Right cardiac atrium (tissue), 5 donors: ENCODE measurements at regions not wholly inside any gene's neighbourhood (a gene's known extent, or its start where the extent isn't known, plus 50 kb on each side); places are given as distances from the start of the nearest gene placed in this dataset.
A peak's percentile ranks its signal among the peaks of the same experiment; 100 is the strongest.

Experiments
- ATAC-seq, 2 donors: fragments of 200-7000 bp; cut with Tn5 transposase; one replicate each; pipeline versions ENCODE4 v1.8.0 to v1.9.1; 2020; ENCODE audit warnings: moderate library complexity in 2 of 2, mild to moderate bottlenecking in 1 of 2
- DNase-seq, 3 donors: peaks; one replicate each; pipeline ENCODE4 v3.0.0-alpha.2; 2020
- H3K27ac ChIP-seq: one replicate; pipeline ENCODE4 v1.5.1; 2013; ENCODE audit warnings: mild to moderate bottlenecking, low read length, control low read depth, moderate library complexity
- H3K27me3 ChIP-seq: one replicate; pipeline ENCODE4 v1.6.1; 2013; ENCODE audit not compliant: control insufficient read depth, insufficient read depth
- H3K4me1 ChIP-seq: one replicate; pipeline ENCODE4 v1.6.1; 2013; ENCODE audit warnings: low read length; ENCODE audit not compliant: control insufficient read depth, insufficient read depth
- H3K4me3 ChIP-seq: one replicate; pipeline ENCODE4 v1.5.1; 2013; ENCODE audit warnings: low read length, control low read depth
- H3K9me3 ChIP-seq: one replicate; pipeline ENCODE4 v1.6.1; 2013; ENCODE audit warnings: low read length; ENCODE audit not compliant: control insufficient read depth
- WGBS: extraction: QIAGEN DNeasy Blood & Tissue Kit; methylation state at CpG from one replicate; pipeline ENCODE4 v1.1.7; 2013; 5-methylcytosine and 5-hydroxymethylcytosine counted together
- intact Hi-C, 4 donors: fragments of 100-400 bp; cut with DNase I; formaldehyde crosslinking; loops; one replicate each; pipeline versions ENCODE4 v1.11.0 to v1.14.0; 2022 to 2023
- donor health status: healthy with polysubstance abuse.
- donor health status: DM: no; HTN: yes; CAD: no.
- donor health status: DM: no; HTN: no; CAD: no.
- donor health status: DM: no; HTN: yes; CAD: no; lungs with severe emphysema.
- donor health status: DM: yes; HTN: yes; CAD: no.

DNA sequence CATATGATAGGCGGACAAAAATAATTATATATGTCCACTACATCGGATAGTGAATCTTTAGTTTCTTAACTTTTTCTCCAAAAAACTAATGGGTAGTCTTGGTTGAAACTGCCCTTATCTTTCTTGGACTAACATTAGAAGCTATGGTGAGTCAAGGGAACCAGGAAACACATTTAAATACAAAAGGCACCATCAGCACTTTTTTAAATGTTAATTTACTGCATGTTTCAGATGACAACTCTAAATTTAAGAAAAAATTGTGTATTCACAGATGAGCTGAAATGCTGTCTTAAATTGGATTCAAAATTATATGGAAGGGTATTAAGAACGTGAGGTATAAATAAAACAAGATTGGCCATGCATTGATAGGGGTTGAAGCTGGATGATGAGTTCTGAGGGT, 75.6 kb upstream of the CERS6 start:
- no peak overlapping the region for H3K27ac ChIP-seq
- DNase-seq (no peak), ATAC-seq (no peak)
- H3K4me3 ChIP-seq, result no peak overlapping the region
- H3K27me3 ChIP-seq, result no peaks in the 10 kb centered on the region
- no peaks in the 10 kb centered on the region for H3K9me3 ChIP-seq
- intact Hi-C loops, result no loop called here
- 95% methylated on average over 3 of the region's 3 CpGs for WGBS
- H3K4me1 ChIP-seq, result no peaks in the 10 kb centered on the region

DNA sequence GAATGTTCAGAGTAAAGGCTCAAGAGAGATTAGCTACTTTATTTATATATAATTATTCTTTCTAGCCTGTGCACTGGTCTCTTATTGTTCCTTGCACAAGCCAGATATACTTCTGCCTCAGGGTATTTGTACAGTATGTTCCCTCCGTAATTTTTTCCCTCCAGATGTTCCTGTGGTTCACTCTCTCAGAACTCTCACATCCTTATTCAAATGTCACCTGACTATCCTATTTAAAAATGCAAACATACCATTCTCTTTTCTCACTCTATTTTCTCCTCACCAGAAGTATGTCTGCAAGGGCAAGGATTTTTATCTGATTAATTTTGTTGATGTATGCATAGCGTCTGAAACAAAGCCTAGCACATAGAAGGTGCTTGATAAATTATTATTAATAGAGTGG, 64.0 kb upstream of the CERS6 start:
- no peak for ATAC-seq
- no peaks in the 10 kb centered on the region for H3K27me3 ChIP-seq
- H3K4me1 ChIP-seq, result no peaks in the 10 kb centered on the region
- H3K4me3 ChIP-seq, result no peak overlapping the region
- DNase-seq, result no peak
- WGBS, result 65% methylated on average over 2 of the region's 2 CpGs
- H3K9me3 ChIP-seq, result no peaks in the 10 kb centered on the region
- intact Hi-C loops, result no loop called here
- no peak overlapping the region for H3K27ac ChIP-seq

DNA sequence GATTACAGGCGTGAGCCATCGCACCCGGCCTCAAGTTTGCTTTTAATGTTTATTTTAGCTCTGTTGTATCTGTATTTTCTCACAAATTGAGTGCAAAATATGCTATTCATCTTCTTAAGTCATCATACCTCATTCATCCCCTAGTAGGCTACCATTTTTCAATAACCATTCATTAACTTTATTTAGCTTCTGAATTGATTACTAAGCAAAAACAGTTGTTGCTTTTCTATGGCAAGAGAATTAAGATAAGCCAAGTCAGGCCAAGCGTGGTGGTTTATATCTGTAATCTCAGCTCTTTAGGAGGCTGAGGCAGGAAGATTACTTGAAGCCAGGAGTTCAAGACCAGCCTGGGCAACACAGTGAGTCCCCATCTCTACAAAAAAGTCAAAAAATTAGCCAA, 63.3 kb upstream of the CERS6 start:
- H3K9me3 ChIP-seq, result no peaks in the 10 kb centered on the region
- intact Hi-C loops, result no loop called here
- no peak overlapping the region for H3K4me3 ChIP-seq
- ATAC-seq (no peak), DNase-seq (no peak)
- H3K4me1 ChIP-seq, result no peaks in the 10 kb centered on the region
- H3K27ac ChIP-seq, result no peak overlapping the region
- WGBS, result 88% methylated on average over 4 of the region's 4 CpGs
- no peaks in the 10 kb centered on the region for H3K27me3 ChIP-seq

DNA sequence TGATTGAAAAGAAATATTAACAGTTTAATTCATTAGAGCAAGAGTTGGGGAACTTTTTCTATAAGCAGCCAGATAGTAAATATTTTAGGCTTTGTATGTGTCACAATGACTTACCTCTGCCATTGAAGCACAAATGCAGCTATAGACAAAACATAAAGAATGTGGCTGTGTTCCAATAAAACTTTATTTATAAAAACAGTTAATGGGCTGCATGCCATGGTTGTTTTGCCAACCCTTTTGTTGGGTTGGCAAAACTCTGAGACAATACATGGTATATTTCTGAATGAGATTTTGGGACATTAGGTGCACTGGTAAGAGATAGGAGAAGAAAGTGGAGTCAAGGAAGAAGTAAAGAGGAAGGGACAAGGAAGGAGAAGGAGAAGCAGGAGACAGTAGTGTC, 61.8 kb upstream of the CERS6 start:
- DNase-seq (no peak), ATAC-seq (no peak)
- H3K9me3 ChIP-seq, result no peaks in the 10 kb centered on the region
- H3K27me3 ChIP-seq, result no peaks in the 10 kb centered on the region
- no peak overlapping the region for H3K27ac ChIP-seq
- intact Hi-C loops, result no loop called here
- H3K4me3 ChIP-seq, result no peak overlapping the region
- H3K4me1 ChIP-seq, result no peaks in the 10 kb centered on the region

DNA sequence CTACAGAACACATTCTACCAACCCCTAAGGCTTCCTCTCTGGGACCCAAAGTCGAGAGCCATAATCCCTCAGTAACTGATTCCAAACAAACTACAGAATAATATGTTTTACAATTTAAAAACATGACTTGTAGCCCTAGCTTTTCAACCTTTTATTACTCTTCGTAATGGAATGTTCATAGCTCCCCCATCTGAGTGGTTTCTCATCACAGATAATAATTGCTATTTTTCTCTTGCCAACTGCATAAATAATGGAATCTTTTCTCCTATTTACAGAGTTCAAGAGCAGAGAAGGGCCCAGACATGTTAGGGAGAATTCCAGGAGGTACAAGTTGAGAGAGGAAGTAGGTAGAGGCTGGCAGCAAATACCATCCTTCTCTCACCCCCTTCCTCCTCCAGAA, 59.9 kb upstream of the CERS6 start:
- intact Hi-C loops, result no loop called here
- no peak for ATAC-seq

DNA sequence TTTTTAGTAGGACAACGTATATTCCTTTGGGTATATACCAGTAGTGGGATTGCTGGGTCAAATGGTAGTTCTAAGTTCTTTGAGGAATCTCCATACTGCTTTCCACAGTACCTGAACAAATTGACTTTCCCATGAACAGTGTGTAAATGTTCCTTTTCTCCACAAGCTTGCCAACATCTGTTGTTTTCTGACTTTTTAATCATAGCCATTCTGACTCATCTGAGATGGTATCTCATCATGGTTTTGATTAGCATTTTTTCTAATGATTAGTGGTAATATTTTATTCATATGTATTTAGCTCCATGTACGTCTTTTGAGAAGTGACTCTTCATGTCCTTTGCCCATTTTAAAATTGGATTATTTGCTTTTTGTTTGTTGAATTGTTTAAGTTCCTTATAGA, 58.4 kb upstream of the CERS6 start:
- DNase-seq, result no peak
- Histone ChIP-seq H3K4me1 (peaks cover 2% of the 10 kb centered on the region), H3K4me3 (no peak overlapping the region), H3K27ac (no peak overlapping the region), H3K9me3 (no peaks in the 10 kb centered on the region), H3K27me3 (no peaks in the 10 kb centered on the region)
- 93% methylated on average over 2 of the region's 2 CpGs for WGBS
- intact Hi-C loops, result no loop called here
- ATAC-seq, result no peak

More for the DNA sequence above, 59.9 kb upstream of the CERS6 start:
- Histone ChIP-seq H3K9me3 (no peaks in the 10 kb centered on the region), H3K4me3 (no peak overlapping the region), H3K27me3 (no peaks in the 10 kb centered on the region), H3K4me1 (peaks cover under 1% of the 10 kb centered on the region), H3K27ac (no peak overlapping the region)
- DNase-seq, result no peak
- WGBS, result 50% methylated on average over 2 of the region's 2 CpGs

DNA sequence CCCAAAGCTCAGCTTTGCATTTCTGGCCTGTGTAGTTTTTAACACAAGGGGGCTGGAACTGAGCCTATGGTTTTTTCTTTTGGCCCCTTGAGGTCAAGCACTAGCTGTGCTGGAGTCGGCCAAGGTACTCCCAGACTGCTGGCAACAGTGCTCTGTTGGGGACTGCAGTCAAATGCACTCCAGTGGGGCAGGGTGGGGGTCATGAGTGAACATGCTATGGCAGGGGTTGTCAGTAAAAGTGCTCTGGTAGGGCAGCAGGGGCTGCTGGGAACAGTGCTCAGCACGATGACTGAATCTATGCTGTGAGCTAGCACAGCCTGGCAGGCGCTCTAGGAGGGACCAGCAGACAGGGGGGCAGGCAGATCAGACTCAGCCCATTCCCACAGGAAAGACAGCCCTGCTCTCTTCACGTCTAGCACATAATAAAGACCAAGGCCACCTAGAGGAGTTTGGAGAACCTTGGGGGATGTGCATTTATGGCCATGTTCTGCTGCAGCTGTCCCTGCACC, 55.0 kb upstream of the CERS6 start:
- DNase-seq (peak; percentile 11 to 57 (median 30)), ATAC-seq (peak; percentile 28 to 87)
- Histone ChIP-seq H3K27me3 (no peaks in the 10 kb centered on the region), H3K9me3 (no peaks in the 10 kb centered on the region), H3K27ac (no peak overlapping the region), H3K4me3 (no peak overlapping the region), H3K4me1 (peaks cover 2% of the 10 kb centered on the region)
- 55% methylated on average over 4 of the region's 4 CpGs for WGBS
- intact Hi-C loops, result no loop called here

DNA sequence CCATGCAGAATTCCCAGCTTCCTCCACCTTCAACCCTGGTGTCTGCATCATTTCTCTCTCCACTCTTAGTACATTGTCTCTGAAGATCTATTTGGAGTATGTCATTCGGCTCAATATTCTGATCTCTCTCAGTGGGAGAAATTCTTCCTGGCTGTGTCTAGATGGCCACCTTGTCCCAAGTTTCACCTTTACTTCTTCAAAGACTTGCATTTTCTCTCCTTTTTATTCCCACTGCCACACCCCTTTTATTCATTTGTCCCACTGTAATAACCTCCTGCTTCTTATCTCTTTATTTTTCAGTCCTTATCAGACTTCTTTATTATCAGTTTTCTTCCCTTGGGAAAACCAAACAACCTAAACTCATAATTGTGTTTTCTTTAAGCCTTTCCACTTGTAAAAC, 54.3 kb upstream of the CERS6 start:
- intact Hi-C loops, result no loop called here
- Histone ChIP-seq H3K4me1 (peaks cover 2% of the 10 kb centered on the region), H3K4me3 (no peak overlapping the region), H3K9me3 (no peaks in the 10 kb centered on the region), H3K27me3 (no peaks in the 10 kb centered on the region), H3K27ac (no peak overlapping the region)
- 59% methylated on average over 1 of the region's 1 CpG for WGBS
- no peak for ATAC-seq
- no peak for DNase-seq

DNA sequence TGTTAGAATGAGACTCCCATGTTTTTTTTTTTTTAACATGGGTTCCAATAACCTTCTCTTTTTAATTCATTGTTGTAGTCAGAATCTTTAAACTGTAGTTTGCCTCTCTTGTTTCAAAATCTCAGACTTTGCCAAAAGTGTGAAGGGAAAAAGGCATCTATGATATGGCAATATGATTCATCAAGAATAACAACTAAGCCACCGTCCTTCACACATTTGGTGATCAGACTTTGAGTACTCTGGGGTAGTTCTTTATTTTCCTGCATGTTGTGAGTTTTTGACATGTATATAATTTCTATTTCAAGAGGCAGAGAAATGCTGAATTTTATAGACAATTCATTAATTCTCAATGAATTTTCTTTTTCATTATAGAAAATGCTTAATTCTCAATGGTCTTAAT, 53.5 kb upstream of the CERS6 start:
- intact Hi-C loops, result no loop called here
- Histone ChIP-seq H3K4me1 (peaks cover 2% of the 10 kb centered on the region), H3K27ac (no peak overlapping the region), H3K4me3 (no peak overlapping the region), H3K9me3 (no peaks in the 10 kb centered on the region), H3K27me3 (no peaks in the 10 kb centered on the region)
- no peak for ATAC-seq
- DNase-seq, result no peak
- WGBS, result 76% methylated on average over 1 of the region's 1 CpG

DNA sequence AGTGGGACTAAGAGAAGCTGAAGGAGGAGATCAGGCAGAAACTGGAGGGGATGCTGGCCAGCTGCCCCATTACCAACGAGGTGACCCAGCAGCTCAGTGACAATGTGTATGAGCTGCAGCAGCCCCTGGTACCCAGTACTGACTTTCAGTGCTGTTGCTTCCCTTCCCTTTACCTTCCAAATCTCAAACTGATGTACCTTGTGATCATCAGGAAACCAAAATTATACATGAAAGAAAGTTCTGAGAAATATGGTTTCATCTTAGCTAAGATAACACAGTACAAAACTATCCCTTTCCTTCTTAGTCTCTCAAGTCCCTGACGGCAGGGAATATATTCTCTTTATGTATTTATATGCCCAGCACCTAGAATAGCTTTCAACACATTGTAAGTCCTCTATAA, 52.3 kb upstream of the CERS6 start:
- Histone ChIP-seq H3K9me3 (no peaks in the 10 kb centered on the region), H3K27me3 (no peaks in the 10 kb centered on the region), H3K4me1 (peaks cover 2% of the 10 kb centered on the region), H3K27ac (no peak overlapping the region), H3K4me3 (no peak overlapping the region)
- no peak for DNase-seq
- 77% methylated on average over 2 of the region's 2 CpGs for WGBS
- ATAC-seq, result no peak
- intact Hi-C loops, result no loop called here

DNA sequence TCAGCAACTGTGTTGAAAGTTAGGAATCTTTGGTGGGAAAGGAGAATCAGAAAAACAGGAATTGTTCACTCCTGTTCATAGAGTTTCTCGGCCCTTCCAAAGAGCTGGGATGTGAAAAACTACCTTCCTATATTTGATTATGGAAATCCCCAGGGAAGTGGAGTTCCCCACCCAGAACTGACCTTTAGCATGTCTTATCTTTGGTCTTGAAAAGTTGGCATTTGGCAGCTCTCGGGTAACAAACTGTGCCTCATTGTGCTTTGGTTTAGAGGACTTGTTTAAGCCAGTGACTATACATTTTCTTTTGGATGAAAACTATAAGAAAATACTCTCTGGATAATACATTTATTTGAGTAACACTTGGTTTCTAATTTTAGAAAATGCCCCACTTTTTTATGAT, 51.3 kb upstream of the CERS6 start:
- intact Hi-C loops, result no loop called here
- no peaks in the 10 kb centered on the region for H3K27me3 ChIP-seq
- no peak for DNase-seq
- H3K4me1 ChIP-seq, result peaks cover 2% of the 10 kb centered on the region
- H3K27ac ChIP-seq, result no peak overlapping the region
- no peaks in the 10 kb centered on the region for H3K9me3 ChIP-seq
- 46% methylated on average over 2 of the region's 2 CpGs for WGBS
- H3K4me3 ChIP-seq, result no peak overlapping the region
- ATAC-seq, result no peak
